Effector CD4-positive, alpha-beta T cell (primary cell): ENCODE measurements at regions not wholly inside any gene's neighbourhood (a gene's known extent, or its start where the extent isn't known, plus 50 kb on each side); places are given as distances from the start of the nearest gene placed in this dataset.

Experiments
- DNase-seq: peaks from one replicate; pipeline ENCODE4 v3.0.0-alpha.2; 2020

DNA sequence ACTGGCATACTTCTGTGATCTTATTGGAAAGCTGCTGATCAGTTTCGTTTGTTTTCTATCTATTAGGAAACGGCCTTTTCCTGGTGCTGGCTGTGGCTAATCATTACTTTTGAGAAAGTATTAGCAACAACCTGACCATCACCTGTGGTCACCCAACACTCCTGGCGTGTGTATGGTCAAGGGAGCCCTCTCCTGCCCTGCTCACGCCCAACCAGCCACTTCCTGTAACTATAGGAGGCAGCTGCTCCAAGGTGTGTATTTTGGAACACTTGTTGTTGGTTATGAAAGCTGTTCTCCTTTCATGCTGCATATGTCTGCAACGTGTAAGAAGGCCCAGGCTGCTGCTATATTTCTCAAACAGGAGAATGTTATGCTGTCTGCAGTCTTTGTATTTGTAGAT, 1582.8 kb downstream of the AACS start:
- DNase-seq, result no peak

DNA sequence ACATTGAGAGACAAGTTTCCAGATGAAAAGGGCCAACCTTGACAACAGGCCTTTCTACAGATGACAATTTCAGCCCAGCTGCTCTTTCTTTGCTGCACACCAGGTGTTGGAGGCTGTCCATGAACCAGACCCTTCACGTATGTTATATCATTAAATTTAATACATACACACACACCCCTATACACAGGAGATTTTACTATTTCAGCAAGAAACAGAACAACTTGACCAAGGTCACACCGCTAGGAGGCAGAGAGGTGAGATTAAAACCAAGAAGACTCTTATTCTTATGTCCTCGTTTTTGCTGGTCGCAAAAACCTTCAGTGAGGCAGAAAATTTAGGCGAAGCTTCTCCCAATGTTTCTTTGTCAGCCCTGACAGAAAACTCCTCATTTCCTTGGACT, 1585.9 kb downstream of the AACS start:
- DNase-seq, result no peak

- no peak for DNase-seq
Measured at GRCh38 chr12:126663304-126664094, 1598.3 kb downstream of the AACS start.

GRCh38 chr12:126667339-126667738, 1599.6 kb upstream of the TMEM132C start:
- DNase-seq, result no peak

- DNase-seq, result no peak
Measured at GRCh38 chr12:126668538-126668937, 1598.4 kb upstream of the TMEM132C start.

DNA sequence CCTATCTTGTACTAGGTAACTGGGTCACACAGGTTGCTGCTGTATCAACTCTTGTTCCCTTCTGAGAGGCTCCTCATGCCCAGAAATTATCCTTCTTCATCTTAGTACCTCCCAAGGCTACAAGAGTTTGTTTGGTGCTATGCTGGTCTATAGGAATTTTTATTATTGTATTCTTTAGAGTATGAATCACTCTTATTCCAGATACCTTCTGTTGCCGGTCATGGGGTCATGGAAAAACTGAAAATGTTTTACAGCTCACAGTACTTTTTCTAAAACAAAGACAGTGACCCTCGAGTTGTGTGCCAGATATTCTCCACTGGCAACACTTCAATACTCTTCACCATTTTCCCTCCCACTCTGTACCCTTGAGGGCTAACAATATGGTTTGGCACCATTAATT, 1598.0 kb upstream of the TMEM132C start:
- no peak for DNase-seq

GRCh38 chr12:126676434-126676833, 1590.5 kb upstream of the TMEM132C start:
- no peak for DNase-seq

DNA sequence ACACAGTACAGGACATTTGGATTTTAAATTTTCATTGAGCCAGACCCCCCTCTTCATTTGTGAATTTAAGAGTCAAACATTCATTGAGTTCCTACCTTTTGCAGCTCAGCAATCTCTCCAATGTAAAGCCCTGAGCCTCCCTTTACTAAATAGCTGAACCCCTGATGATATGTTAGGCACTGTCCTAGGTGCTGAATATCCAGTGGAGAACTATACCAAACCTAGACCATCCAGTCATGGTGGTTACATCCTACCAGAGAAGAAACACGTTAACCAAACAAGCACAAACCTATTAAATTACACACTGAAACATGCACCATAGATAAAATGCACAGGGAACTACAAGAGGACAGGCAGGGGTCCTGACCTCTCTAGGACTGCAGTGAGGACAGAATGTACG, 1585.3 kb upstream of the TMEM132C start:
- no peak for DNase-seq

- DNase-seq, result no peak
Measured at GRCh38 chr12:126684703-126685102, 1582.3 kb upstream of the TMEM132C start.

DNA sequence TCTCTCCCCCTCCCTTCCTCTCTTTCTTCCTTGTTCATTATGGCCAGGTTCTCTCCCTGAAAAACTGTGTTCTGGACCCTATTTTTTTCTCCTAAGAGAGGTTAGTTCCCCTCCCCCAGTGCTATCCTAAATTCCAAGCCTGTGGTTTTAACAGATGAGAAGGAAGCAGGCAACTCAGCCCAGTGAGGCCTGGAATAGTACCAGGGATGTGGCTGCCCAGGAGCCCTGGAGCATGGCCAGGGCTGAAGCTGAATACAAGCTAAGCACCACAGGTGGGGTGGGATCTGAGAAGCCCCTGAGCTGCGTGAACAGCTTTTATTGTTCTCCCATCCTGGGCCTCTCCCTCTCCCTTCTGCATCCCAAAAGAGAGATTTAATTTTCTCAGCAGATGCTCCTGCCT, 1581.3 kb upstream of the TMEM132C start:
- DNase-seq, result no peak

GRCh38 chr12:126688556-126688955, 1578.4 kb upstream of the TMEM132C start:
- no peak for DNase-seq

- DNase-seq, result no peak
Measured at GRCh38 chr12:126700096-126700495, 1566.9 kb upstream of the TMEM132C start.

GRCh38 chr12:126704609-126705008, 1562.4 kb upstream of the TMEM132C start:
- no peak for DNase-seq

- no peak for DNase-seq
Measured at GRCh38 chr12:126706300-126706699, 1560.7 kb upstream of the TMEM132C start.

GRCh38 chr12:126708492-126708896, 1558.5 kb upstream of the TMEM132C start:
- no peak for DNase-seq

GRCh38 chr12:126718365-126718764, 1548.6 kb upstream of the TMEM132C start:
- no peak for DNase-seq

DNA sequence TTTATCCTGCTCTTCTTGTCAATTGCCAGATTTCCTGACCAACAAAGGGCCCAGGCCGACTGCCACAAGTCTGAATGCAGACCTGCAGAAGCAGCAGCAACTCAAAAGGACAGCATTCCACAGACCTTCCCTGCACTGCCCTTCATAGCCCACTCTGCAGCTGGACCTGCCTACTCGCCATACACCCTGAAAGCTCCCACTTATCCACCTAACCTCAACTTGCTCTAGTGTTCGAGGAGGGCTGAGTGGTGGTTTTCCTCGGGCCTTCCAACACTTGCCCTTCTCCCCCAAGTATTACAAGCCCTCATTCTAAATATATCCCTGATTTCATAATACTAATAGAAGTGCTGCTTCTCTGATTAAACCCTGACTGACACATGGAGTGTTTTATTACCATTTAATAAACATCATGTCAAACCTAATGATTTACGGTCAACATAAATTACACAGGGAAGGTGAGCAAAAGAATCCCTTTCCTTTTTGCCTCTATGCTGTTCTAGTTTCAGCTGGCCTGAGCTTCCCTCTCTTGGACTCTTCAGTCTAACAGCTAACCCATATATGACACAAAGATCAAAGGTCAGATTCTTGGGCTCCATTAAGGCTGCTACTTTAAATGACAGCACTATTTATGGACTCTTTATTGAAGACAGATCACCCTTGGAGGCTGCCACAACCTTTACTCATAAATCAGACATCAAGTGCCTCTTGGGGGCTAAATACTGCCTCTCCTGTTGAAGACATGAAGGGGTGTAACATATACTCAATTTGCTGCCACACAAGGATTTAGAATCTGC, 1546.9 kb upstream of the TMEM132C start:
- no peak for DNase-seq

DNA sequence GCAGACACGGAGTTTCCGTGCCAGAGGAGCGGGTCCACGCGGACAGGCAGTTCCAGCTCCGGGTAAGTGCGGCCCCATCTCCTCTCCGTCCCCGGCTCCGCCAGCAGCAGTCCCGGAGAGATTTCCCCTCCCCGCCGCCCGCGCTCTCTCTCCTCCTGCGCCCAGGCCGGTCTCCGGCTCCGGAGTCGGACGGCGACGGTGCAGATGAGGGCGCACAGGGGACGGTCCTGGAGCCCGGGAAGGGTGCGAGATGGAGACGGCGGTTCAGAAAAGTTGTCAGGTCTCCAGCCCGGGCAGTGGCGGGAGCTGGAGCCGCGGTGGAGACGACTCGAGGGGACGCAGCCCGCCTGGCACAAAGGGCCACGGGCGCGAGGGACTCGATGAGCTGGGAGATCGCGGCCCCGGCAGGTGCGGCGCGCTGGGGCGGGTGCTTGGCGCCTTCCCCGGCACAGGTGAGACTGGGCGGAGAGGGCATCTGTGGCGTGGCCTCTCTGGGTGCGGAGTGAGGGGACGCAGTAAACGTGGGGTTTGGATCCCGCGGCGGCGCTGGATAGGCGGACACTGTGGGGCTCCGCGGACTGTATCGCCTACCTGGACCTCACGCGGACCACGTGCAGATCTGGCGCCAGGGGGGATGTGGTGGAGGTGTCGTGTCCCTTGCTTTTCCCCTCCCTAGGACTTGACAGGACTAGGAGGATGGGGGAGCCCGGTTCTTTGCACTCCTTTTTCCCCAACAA, 1540.3 kb upstream of the TMEM132C start:
- DNase-seq, result no peak

DNA sequence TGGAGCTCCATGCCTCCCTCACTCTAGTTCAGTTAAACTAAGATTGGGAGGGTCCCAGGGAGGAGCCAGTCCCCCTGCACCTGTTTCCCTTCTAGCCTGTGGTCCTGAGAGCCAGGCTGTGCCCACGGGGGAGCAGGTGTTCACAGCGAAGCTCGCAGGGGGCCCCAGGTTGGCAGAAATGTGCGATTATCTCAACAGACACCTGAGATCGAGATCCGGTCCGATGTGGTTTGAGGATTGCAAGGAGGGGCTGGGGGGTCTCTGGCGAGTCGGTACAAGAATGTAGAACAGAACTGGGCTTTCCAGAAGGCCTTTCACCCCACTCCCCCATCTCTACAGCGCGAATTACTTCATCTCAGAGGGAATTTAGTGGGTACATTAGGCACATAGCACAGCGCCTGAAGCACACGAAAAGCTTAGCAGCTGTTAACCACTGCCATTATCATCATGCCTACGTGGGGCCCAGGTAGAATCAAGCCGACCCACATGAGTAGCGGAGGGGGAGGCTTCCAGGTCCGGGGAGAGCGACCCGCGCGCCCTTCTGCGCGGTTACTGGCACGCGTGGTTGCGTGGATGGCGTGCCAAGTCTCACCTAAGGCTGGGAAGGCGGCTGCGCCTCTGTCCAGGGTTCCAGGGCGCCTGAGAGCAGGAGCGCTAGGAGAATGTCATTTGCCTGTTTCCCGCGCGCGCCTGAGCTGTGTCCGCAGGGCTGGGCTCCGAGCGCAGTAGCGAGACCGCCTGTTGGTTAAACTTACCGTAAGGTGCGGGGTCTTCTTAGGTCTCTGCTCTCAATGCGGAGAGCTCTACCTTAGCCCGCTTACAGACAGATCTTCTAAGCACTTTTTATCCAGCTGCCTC, 1539.5 kb upstream of the TMEM132C start:
- DNase-seq, result no peak

DNA sequence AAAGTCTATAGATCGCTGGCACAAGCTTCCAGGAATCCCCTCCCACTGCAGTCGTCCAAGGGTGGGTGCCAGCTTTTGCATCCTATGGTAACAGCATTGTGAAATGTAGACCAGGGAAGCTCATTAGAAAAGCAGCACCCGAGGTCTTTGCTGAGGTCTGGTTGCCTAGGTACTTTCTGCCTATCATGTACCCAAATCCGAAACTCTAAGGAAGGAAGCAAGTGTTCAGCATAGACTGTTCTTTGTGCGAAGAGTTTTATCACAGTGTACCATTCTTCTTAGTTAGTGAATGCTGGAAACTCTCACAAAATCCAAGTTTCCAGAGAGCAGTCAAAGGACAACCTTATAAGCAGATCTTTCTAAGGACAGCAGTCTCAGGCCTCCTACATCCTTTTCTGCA, 1532.7 kb upstream of the TMEM132C start:
- DNase-seq, result no peak

- DNase-seq, result no peak
Measured at GRCh38 chr12:126734710-126735109, 1532.3 kb upstream of the TMEM132C start.

DNA sequence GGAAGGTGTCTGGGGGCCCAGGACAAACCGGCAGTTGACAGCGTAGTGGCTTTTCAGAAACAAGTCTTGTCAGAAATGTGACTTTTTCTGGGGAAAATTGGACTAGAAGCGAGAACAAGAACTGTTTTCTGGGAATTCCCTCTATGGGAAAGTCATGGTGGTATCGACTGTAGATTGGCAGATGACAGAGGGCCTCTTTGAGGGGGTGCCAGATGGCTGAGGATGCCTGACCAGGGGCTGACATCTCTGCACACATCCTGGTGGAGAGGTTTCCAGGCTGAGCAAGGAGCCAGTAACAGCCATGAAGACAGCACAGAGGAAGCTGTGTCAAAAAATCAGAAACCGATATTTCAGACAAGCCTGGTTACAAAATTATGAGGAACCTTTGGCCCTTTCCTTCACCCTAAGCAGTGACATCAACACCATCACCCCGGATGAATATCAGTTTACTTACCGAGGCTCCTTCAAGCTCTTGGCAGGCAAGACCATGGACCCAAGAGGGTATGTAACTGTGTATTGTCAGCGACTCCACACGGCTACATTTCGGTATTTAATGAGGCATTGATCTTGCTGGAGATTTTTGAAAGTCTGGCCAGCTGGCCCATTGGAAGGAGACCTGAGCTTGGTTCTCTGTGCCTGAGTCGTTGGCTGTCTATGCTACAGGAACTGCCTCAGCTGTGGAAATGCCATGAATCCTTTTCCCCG, 1525.3 kb upstream of the TMEM132C start:
- no peak for DNase-seq
